Tibial artery (tissue), 4 donors: ENCODE measurements at regions not wholly inside any gene's neighbourhood (a gene's known extent, or its start where the extent isn't known, plus 50 kb on each side); places are given as distances from the start of the nearest gene placed in this dataset.
A peak's percentile ranks its signal among the peaks of the same experiment; 100 is the strongest.
"Not testable (repeated sequence)": the region's sequence is repeated elsewhere in the genome, so short reads cannot be mapped to it uniquely, and the experiment has no call there.

Source experiments
- DNase-seq, 2 donors: peaks; one replicate each; pipeline ENCODE4 v3.0.0-alpha.2; 2019
- H3K27ac ChIP-seq, 2 donors: fragments of 200-600 bp; sonication (generic) in 1 of 2; 1 replicate in 1 of 2; 2 replicates in 1 of 2; pipeline ENCODE4 v1.5.1; 2018 to 2019; ENCODE audit warnings: mild to moderate bottlenecking in 1 of 2
- H3K27me3 ChIP-seq, 2 donors: fragments of 200-600 bp; sonication (generic) in 1 of 2; one replicate each; pipeline versions ENCODE4 v1.5.1 to v1.6.0; 2016 to 2019
- H3K36me3 ChIP-seq, 3 donors: fragments of 200-600 bp; sonication (generic) in 2 of 3; one replicate each; pipeline ENCODE4 v1.5.1; 2016 to 2019; ENCODE audit warnings: mild to moderate bottlenecking in 2 of 3
- H3K4me1 ChIP-seq, 4 donors: fragments of 200-600 bp; sonication (generic) in 2 of 4; 1 replicate in 3 of 4; 2 replicates in 1 of 4; pipeline ENCODE4 v1.5.1; 2016 to 2019
- H3K4me3 ChIP-seq, 2 donors: fragments of 200-600 bp; sonication (generic) in 1 of 2; 1 replicate in 1 of 2; 2 replicates in 1 of 2; pipeline ENCODE4 v1.5.1; 2018 to 2019; ENCODE audit warnings: mild to moderate bottlenecking in 2 of 2
- H3K9me3 ChIP-seq, 3 donors: fragments of 200-600 bp; sonication (generic) in 1 of 3; one replicate each; pipeline ENCODE4 v1.5.1; 2016 to 2019
- CTCF ChIP-seq, 2 experiments: fragments of 200-600 bp in 1 of 2; fragments of 450-650 bp in 1 of 2; IDR thresholded peaks; one replicate each; pipeline ENCODE4 v1.5.1; 2017 to 2019; ENCODE audit warnings: antibody characterized with exemption in 2 of 2, mild to moderate bottlenecking in 1 of 2, moderate library complexity in 1 of 2
- intact Hi-C: fragments of 100-400 bp; cut with DNase I; formaldehyde crosslinking; loops from one replicate; pipeline ENCODE4 v1.15.0; 2023; ENCODE audit warnings: low total_unique reads

GRCh38 chr20:22691369-22692118 is 107.2 kb upstream of the FOXA2 start:
- Histone ChIP-seq H3K4me3 (peak overlapping the region; percentile 5 to 6), H3K27ac (peak overlapping the region in 1 of 2 donors; percentile 51), H3K27me3 (no peaks in the 10 kb centered on the region), H3K4me1 (peaks cover 0 to 22% (median 12%) of the 10 kb centered on the region in 4 donors), H3K9me3 (no peaks in the 10 kb centered on the region), H3K36me3 (no peaks in the 10 kb centered on the region)
- intact Hi-C loops, result loop anchor here (2.0 to 10.0 kb wide), 4 partner anchors 103 to 649 kb away; partner anchors contain the start of gene THBD
- peak; percentile 75 to 88 for DNase-seq
- TF ChIP-seq CTCF (IDR thresholded peaks at IDR 0.05), result peak; percentile 93 to 97

GRCh38 chr20:22692119-22692475 is 107.7 kb upstream of the FOXA2 start:
- TF ChIP-seq CTCF (IDR thresholded peaks at IDR 0.05), result no peak
- H3K27ac ChIP-seq, result peak overlapping the region in 1 of 2 donors; percentile 51

GRCh38 chr20:22692620-22693019 is 108.2 kb upstream of the FOXA2 start:
- H3K27ac ChIP-seq, H3K4me3 ChIP-seq, DNase-seq, H3K36me3 ChIP-seq, H3K27me3 ChIP-seq, H3K9me3 ChIP-seq: not testable (repeated sequence)
- H3K4me1 ChIP-seq, result peaks cover 0 to 22% (median 12%) of the 10 kb centered on the region in 4 donors
- intact Hi-C loops, result loop anchor here (2.0 to 10.0 kb wide), 4 partner anchors 102 to 648 kb away; partner anchors contain the start of gene THBD

More at GRCh38 chr20:22692119-22692475, 107.7 kb upstream of the FOXA2 start:
- DNase-seq, result no peak
- Histone ChIP-seq H3K9me3 (no peaks in the 10 kb centered on the region), H3K4me3 (peak overlapping the region; percentile 5 to 6), H3K4me1 (peaks cover 0 to 22% (median 12%) of the 10 kb centered on the region in 4 donors), H3K36me3 (no peaks in the 10 kb centered on the region), H3K27me3 (no peaks in the 10 kb centered on the region)
- intact Hi-C loops, result loop anchor here (2.0 to 10.0 kb wide), 4 partner anchors 103 to 649 kb away; partner anchors contain the start of gene THBD

GRCh38 chr20:22696759-22697158 is 112.4 kb upstream of the FOXA2 start:
- Histone ChIP-seq H3K36me3 (no peaks in the 10 kb centered on the region), H3K27me3 (no peaks in the 10 kb centered on the region), H3K9me3 (peaks cover 0 to 3% (median 0%) of the 10 kb centered on the region in 3 donors), H3K27ac (no peak overlapping the region), H3K4me3 (no peak overlapping the region), H3K4me1 (peaks cover 0 to 44% (median 27%) of the 10 kb centered on the region in 4 donors)
- TF ChIP-seq CTCF (IDR thresholded peaks at IDR 0.05), result no peak
- no peak for DNase-seq
- intact Hi-C loops, result loop anchor here (10.0 kb wide), 1 partner anchor 98 kb away; no protein-coding TSS in a partner anchor

- Histone ChIP-seq H3K27ac (no peak overlapping the region), H3K4me1 (peaks cover 0 to 40% (median 23%) of the 10 kb centered on the region in 4 donors), H3K36me3 (no peaks in the 10 kb centered on the region), H3K27me3 (no peaks in the 10 kb centered on the region), H3K4me3 (no peak overlapping the region), H3K9me3 (peaks cover 0 to 4% (median 0%) of the 10 kb centered on the region in 3 donors)
- no peak for TF ChIP-seq CTCF (IDR thresholded peaks at IDR 0.05)
- no peak for DNase-seq
- intact Hi-C loops, result loop anchor here (10.0 kb wide), 1 partner anchor 96 kb away; no protein-coding TSS in a partner anchor
These were observed 114.0 kb upstream of the FOXA2 start for GRCh38 chr20:22698259-22698842.

DNA sequence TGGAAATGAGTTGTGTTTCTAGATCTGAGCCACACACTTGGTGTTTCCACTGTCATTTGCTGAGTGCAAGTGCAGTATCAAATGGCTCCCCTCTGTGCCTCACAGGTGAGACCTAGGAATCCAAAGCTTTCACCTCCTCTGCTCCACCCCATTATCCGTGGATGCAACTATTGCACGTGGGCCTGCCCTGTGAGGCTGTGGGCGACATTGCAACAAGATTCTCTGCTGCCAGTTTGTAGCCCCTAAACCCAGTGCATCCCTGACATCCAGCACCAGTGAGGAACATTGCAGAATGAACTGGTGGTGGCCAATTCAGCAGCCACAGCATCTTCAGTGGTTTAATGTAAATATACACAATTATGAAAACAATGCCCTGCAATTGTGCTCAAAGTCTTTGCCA is 115.0 kb upstream of the FOXA2 start:
- TF ChIP-seq CTCF (IDR thresholded peaks at IDR 0.05), result no peak
- Histone ChIP-seq H3K27me3 (no peaks in the 10 kb centered on the region), H3K36me3 (no peaks in the 10 kb centered on the region), H3K9me3 (peaks cover 0 to 4% (median 0%) of the 10 kb centered on the region in 3 donors), H3K27ac (peak overlapping the region in 1 of 2 donors; percentile 31), H3K4me3 (no peak overlapping the region), H3K4me1 (peaks cover 0 to 35% (median 23%) of the 10 kb centered on the region in 4 donors)
- intact Hi-C loops, result loop anchor here (10.0 kb wide), 1 partner anchor 95 kb away; no protein-coding TSS in a partner anchor
- no peak for DNase-seq
